COLO668 (cell line): ENCODE measurements at regions not wholly inside any gene's neighbourhood (a gene's known extent, or its start where the extent isn't known, plus 50 kb on each side); places are given as distances from the start of the nearest gene placed in this dataset.
"Not testable (repeated sequence)": the region's sequence is repeated elsewhere in the genome, so short reads cannot be mapped to it uniquely, and the experiment has no call there.

Source experiments
- DNase-seq: peaks from one replicate; lab custom pipeline; 2025; ENCODE audit not compliant: unreplicated experiment; lab: John Stamatoyannopoulos, UW

GRCh38 chr13:23003446-23003845 is 177.3 kb upstream of the SGCG start:
- DNase-seq: no peak

GRCh38 chr13:23007426-23007825 is 173.4 kb upstream of the SGCG start:
- no peak for DNase-seq

GRCh38 chr13:23018143-23018542 is 162.6 kb upstream of the SGCG start:
- DNase-seq: no peak

GRCh38 chr13:23020246-23020843 is 160.4 kb upstream of the SGCG start:
- peak; percentile 86 for DNase-seq

GRCh38 chr13:23021906-23022305 is 158.9 kb upstream of the SGCG start:
- DNase-seq: no peak

GRCh38 chr13:23022704-23023103 is 158.1 kb upstream of the SGCG start:
- DNase-seq: no peak

GRCh38 chr13:23025864-23026608 is 154.7 kb upstream of the SGCG start:
- DNase-seq: no peak

- DNase-seq: no peak
Observed at GRCh38 chr13:23039266-23039935, 141.4 kb upstream of the SGCG start.

- no peak for DNase-seq
Observed at GRCh38 chr13:23042181-23042580, 138.6 kb upstream of the SGCG start.

- no peak for DNase-seq
Observed at GRCh38 chr13:23044906-23045305, 135.9 kb upstream of the SGCG start.

- DNase-seq: no peak
Observed at GRCh38 chr13:23050126-23050525, 130.7 kb upstream of the SGCG start.

GRCh38 chr13:23053711-23054110 is 127.1 kb upstream of the SGCG start:
- not testable (repeated sequence) for DNase-seq

GRCh38 chr13:23059173-23059572 is 121.6 kb upstream of the SGCG start:
- DNase-seq: no peak

- DNase-seq: no peak
Observed at GRCh38 chr13:23060959-23061358, 119.8 kb upstream of the SGCG start.

- DNase-seq: no peak
Observed at GRCh38 chr13:23067129-23067528, 113.7 kb upstream of the SGCG start.

GRCh38 chr13:23069566-23069965 is 111.2 kb upstream of the SGCG start:
- DNase-seq: no peak

- peak; percentile 48 for DNase-seq
Observed at GRCh38 chr13:23074075-23074828, 106.5 kb upstream of the SGCG start.

- DNase-seq: no peak
Observed at GRCh38 chr13:23081220-23081619, 99.6 kb upstream of the SGCG start.

GRCh38 chr13:23081901-23082300 is 98.9 kb upstream of the SGCG start:
- DNase-seq: no peak

- DNase-seq: no peak
Observed at GRCh38 chr13:23086968-23087623, 93.7 kb upstream of the SGCG start.

- DNase-seq: peak; percentile 66
Observed at GRCh38 chr13:23087880-23088279, 92.9 kb upstream of the SGCG start.
